Islet of Langerhans (tissue), 1 donor: ENCODE measurements at regions not wholly inside any gene's neighbourhood (a gene's known extent, or its start where the extent isn't known, plus 50 kb on each side); places are given as distances from the start of the nearest gene placed in this dataset.
"Not testable (repeated sequence)": the region's sequence is repeated elsewhere in the genome, so short reads cannot be mapped to it uniquely, and the experiment has no call there.

Experiments
- FAIRE-seq: peaks from one replicate; lab custom pipeline; 2011; peaks lifted over from hg19 to GRCh38; lab: Jason Lieb, UNC

DNA sequence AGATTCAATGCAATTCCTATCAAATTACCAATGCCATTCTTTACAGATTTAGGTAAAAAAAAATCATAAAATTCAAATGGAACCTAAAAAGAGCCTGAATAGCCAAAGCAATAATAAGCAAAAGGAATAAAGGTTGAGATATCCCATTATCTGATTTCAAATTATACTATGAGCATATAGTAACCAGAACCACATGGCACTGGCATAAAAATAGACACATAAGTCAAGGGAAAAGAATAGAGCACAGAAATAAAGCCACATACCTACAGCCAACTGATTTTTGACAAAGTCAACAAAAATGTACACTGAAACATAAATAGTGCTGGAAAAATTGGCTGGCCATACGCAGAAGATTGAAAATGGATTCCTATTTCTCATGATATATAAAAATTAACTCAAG, 853.7 kb downstream of the FAT4 start:
- no peak for FAIRE-seq

DNA sequence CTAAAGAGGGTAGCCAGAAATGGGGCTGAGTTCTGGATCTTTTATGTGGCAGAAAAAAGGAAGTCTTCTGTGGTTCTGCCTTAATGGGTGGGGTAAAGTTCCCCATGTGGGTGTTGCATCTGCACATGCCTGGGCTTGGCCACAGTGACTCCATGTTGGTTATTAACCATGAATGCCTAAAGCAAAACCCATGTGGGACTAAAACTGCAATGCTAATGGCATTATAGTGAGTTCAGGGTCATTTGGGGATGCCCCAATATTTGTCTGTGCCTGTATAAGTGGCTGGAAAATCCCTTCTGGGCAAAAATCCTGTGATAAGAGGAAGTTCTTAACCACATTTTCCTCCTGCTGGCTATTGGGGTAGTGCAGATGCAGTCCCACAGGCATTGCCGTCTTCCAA, 857.4 kb downstream of the FAT4 start:
- no peak for FAIRE-seq

DNA sequence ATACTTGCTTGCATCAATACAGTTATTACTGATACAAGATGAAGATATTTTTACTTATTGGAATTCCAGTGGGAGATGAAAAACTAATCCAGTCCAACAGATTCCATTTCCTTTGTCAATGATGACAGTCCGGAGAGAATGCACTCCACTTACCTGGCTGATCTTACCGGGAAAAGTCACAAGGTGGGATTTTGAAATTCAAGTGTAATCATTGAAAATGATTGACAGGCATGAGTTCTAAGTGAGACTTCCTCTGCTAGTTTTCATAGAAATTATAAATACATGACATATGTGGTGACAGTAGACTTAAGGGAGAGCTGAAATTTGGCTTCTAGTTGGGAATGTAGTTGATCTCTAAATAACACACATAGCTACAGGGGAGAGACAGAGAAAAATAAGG, 859.9 kb downstream of the FAT4 start:
- no peak for FAIRE-seq

GRCh38 chr4:126180642-126181041, 865.9 kb downstream of the FAT4 start:
- no peak for FAIRE-seq

DNA sequence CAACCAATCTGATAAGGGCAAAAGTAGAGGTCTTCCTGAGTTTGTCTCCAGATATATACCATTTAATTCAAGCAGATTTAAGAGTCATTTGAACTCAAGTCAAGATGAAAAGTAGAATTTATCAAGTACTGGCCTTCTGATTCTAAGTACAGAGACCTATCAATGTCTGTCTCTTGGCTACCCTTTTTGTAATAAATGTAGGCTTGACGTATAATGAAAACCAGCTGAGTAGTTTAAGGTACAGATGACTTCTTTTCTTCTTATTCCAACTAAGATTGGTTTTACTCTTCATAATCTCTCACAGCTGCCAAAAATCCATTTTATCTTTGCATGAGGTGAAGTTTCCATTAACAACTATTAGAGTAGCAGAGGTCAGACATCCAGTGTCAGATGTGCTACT, 867.6 kb downstream of the FAT4 start:
- no peak for FAIRE-seq

- FAIRE-seq = no peak
Observed at GRCh38 chr4:126182786-126183185, 868.0 kb downstream of the FAT4 start.

DNA sequence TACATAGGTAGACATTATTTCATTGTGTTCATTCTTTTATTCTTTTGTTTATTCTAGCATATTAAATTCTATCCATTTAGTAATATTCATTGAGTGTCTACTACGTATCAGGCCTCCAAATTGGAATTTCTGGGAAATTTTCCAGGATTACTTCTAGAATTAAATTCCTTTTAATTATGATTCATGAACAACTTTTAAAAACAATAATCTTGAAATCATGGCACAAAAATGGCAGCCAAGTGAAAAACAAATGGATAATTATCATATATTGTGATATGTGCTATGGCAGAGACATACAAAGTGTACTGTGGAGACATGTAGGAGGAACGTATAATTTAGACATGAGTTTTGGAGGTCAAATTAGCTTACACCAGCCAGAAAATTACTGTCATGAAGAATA, 868.5 kb downstream of the FAT4 start:
- FAIRE-seq = no peak

DNA sequence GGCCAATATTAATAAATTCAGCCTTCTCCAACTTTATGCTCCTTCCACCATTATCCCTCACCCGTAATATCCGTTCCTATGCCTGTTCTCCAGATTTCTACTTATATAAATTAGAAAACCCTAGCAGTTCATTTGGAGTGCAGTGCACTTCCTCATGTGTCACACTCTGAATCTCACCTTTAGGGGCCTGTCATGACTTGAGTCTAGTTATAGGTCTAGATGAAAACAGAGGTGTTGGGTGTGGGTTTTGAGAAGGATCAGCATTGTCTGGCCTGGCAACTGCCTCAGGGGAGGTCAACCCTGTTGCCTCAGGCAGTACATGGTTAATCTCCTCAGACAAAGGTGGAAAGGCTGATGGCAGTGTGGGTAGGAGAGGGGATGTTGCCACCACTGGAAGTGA, 876.8 kb downstream of the FAT4 start:
- no peak for FAIRE-seq

GRCh38 chr4:126192506-126192905, 877.8 kb downstream of the FAT4 start:
- no peak for FAIRE-seq

- FAIRE-seq = not testable (repeated sequence)
Observed at GRCh38 chr4:126201251-126202138, 886.7 kb downstream of the FAT4 start.

GRCh38 chr4:126202226-126202625, 887.5 kb downstream of the FAT4 start:
- no peak for FAIRE-seq

DNA sequence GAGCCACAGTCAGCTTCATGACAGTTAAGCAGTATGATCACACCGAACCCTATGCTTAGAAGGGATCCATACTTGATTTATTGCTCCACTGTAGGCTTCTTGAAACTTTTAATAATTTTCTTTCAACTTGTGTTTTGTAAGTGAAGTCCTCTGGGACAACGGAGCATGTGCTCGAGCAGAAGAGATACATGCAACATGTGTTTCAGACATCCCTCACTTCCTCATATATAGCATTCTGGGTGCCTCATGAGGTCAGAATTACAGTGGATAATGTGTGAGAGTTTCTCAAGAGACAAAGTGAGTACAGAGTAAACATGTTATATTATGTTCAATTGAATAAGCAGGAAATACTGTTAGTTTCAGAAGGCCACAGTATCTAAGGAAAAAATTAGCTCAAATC, 893.2 kb downstream of the FAT4 start:
- FAIRE-seq = no peak

DNA sequence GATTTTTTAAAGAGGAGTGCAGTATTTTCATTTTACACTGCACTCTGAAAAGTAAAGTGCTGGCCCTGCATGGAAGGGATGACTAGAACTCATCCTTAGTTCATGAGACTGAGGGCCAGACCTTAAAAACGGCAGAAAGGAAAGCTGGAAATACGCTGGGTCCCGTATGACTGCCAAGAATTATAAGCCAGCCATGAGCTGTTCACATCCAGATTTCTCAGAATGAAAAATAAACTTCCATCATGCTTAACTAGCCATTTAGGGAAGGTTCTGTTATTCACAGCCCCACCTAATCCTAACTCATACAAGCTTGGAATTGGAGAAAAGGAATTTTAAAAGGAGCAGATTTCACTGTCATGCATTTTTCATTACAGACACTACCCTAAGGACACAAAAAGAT, 894.4 kb downstream of the FAT4 start:
- FAIRE-seq = no peak

DNA sequence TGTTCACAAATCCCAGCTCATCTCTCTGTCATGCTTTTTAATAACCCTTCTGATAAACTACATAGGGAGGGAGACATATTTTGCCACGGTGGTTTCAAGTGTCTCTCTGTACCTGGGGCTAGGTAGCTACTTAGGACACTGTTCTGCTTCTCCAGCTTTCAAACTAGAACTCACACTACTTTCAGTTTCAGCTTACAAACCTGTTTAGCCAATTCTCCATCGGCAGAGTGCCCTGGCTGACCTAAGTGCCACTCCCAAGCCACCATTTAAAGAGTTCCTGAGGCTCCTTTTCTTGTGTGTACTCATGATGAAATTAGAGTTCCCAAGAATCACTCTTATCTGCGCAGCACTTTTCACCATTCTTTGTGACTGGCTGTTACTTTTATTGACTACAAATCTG, 899.2 kb downstream of the FAT4 start:
- FAIRE-seq = no peak

- no peak for FAIRE-seq
Observed at GRCh38 chr4:126215759-126216158, 901.0 kb downstream of the FAT4 start.

DNA sequence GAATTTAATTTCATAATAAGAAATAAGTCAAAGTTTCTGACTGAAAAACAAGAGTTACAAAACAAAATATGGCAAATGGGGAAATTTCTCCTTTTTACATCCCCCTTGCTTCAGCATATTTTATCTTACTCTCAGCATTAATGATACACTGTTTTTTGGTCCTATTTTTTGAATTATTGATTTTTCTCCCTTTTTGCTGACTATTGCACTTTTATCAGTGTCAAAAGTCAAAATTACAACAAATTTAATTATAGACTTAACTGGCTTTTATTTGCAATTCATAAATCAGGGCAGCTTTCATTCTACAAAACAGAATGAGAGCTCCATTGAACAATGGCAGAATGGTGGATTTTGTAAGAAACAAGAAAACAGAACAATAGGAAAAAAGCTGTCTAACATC, 901.9 kb downstream of the FAT4 start:
- no peak for FAIRE-seq

DNA sequence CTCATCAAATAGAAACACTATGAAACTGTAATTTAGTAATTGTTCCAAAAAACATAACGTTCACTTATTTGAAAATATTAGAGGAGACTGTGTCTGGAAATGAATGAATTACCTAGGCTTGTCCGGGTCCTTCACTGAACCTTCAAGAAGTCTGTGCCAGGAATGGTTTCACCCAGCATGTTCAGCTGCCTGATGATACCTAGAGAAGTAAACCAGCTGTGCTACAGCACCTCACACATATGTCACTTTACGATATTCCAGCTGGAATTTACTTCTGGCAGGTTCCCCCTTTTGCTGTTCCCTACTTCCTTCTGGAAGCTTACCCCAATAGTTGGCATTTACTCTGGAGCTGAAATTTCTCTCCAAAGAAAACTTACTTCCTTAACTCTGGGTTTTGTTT, 906.5 kb downstream of the FAT4 start:
- no peak for FAIRE-seq

GRCh38 chr4:126221717-126222340, 907.1 kb downstream of the FAT4 start:
- no peak for FAIRE-seq

GRCh38 chr4:126223784-126224407, 909.1 kb downstream of the FAT4 start:
- peak; percentile 5 for FAIRE-seq

DNA sequence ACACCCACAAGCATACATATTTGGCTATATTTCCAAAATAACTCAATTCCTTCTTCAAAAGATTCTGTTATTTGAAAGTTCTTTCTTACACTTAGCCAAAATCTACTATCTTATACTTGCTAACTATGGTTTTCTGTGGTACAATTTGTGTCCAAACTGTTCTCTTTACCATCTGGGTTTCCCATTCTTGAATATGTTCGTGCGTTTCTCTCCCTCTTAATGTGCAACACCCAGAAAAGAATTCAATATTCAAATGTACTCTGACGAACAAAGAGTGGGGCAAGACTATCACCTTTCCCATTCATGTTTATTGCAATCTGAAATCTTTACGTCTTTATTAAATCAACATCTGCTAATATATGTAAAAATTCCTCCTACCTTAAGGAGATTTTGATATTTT, 912.7 kb downstream of the FAT4 start:
- no peak for FAIRE-seq

- FAIRE-seq = no peak
Observed at GRCh38 chr4:126230269-126230668, 915.5 kb downstream of the FAT4 start.

- FAIRE-seq = no peak
Observed at GRCh38 chr4:126233483-126233882, 918.7 kb downstream of the FAT4 start.

DNA sequence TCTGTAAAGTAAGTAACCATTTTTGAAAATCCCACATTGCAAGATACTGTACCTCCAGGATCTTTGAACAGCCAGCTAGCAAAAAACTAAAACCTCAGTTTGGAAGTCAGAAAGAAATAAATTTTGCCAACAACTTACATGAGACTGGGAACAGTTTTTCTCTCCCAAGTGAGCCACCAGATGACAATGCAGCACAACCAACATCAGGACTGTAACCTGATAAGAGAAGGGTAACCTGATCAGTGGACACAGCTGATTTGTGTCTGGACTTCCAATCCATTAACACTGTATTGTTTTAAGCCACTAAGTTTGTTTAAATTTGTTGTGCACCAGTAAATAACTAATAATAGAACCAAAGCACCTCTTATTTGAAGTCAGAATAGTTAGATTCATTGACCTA, 923.3 kb downstream of the FAT4 start:
- FAIRE-seq = no peak

DNA sequence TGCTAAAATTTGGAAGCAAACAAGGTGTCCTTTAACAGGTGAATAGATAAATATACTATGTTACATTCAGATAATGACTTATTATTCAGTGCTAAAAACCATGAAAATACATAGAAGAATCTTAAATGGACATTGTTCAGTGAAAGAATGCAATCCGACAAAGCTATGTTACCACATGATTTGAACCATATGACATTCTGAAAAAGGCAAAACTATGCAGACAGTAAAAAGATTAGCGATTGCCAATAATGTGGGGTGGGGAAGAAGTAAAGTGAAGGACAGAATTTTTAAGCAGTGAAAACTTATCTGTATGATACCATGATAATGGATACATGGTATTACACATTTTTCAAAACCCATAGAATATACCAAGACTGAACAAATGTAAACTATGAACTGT, 926.9 kb downstream of the FAT4 start:
- no peak for FAIRE-seq
